Prostate gland (tissue), 2 donors: ENCODE measurements at regions not wholly inside any gene's neighbourhood (a gene's known extent, or its start where the extent isn't known, plus 50 kb on each side); places are given as distances from the start of the nearest gene placed in this dataset.

Source experiments
- DNase-seq: peaks from one replicate; pipeline ENCODE4 v3.0.0-alpha.2; 2019; ENCODE audit warnings: low spot score
- H3K27ac ChIP-seq, 2 donors: fragments of 200-600 bp; sonication (generic); 2 replicates each; pipeline ENCODE4 v1.5.1; 2017 to 2019
- H3K27me3 ChIP-seq: fragments of 200-600 bp; sonication (generic); replicated peaks from 2 replicates; pipeline ENCODE4 v1.5.1; 2019; ENCODE audit not compliant: insufficient read depth
- H3K36me3 ChIP-seq, 2 donors: fragments of 200-600 bp; sonication (generic); 1 replicate in 1 of 2; 2 replicates in 1 of 2; pipeline versions ENCODE4 v1.5.1 to v1.8.1; 2017 to 2019
- H3K4me1 ChIP-seq: fragments of 200-600 bp; sonication (generic); replicated peaks from 2 replicates; pipeline ENCODE4 v1.5.1; 2019
- H3K4me3 ChIP-seq, 2 donors: fragments of 200-600 bp; sonication (generic); 2 replicates each; pipeline ENCODE4 v1.5.1; 2017 to 2019
- H3K9me3 ChIP-seq: fragments of 200-600 bp; sonication (generic); 2 replicates; pipeline ENCODE4 v1.5.1; 2017
- POLR2A ChIP-seq: fragments of 450-650 bp; IDR thresholded peaks from one replicate; pipeline ENCODE4 v1.6.1; 2016; ENCODE audit warnings: antibody characterized with exemption, mild to moderate bottlenecking
- POLR2AphosphoS5 ChIP-seq: sonication (generic); formaldehyde crosslinking; IDR thresholded peaks from one replicate; pipeline ENCODE4 v1.6.1; 2017; ENCODE audit warnings: antibody characterized with exemption
- WGBS: methylation state at CpG from one replicate; pipeline ENCODE4 v1.1.5; 2018; 5-methylcytosine and 5-hydroxymethylcytosine counted together
- intact Hi-C: fragments of 100-400 bp; cut with DNase I; formaldehyde crosslinking; loops from one replicate; pipeline ENCODE4 v1.14.2; 2022
- TF ChIP-seq, protein P1 (sequence below), 4 experiments: fragments of 200-600 bp in 2 of 4; fragments of 450-650 bp in 2 of 4; sonication (generic) in 2 of 4; IDR thresholded peaks; 1 replicate in 3 of 4; 2 replicates in 1 of 4; pipeline ENCODE4 v1.5.1; 2016 to 2019; ENCODE audit warnings: antibody characterized with exemption in 4 of 4, mild to moderate bottlenecking in 2 of 4, moderate library complexity in 2 of 4

DNA sequence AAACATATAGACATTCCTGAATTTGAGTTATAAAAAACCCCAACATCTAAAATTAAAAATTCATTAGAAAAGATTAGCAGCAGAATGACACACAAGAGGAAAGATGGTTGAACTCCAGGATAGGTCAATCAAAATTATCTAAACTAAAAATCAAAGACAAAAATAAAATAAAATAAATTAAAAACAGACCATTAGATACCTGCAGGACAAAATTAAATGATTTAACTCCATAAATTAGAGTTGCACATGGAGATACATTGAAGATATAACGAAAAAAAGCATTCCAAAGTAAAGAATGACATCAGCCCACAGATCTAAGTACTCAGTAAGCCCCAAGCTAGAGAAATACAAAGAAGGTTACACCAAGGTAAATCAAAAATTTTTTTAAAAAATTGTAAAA is 226.1 kb upstream of the SORCS1 start:
- H3K4me1 ChIP-seq: no peaks in the 10 kb centered on the region
- no peak for DNase-seq
- H3K9me3 ChIP-seq: no peaks in the 10 kb centered on the region
- no peak overlapping the region for H3K4me3 ChIP-seq
- no peaks in the 10 kb centered on the region for H3K27me3 ChIP-seq
- no peaks in the 10 kb centered on the region for H3K36me3 ChIP-seq
- intact Hi-C loops: no loop called here
- no peak overlapping the region for H3K27ac ChIP-seq
- 59% methylated on average over 1 of the region's 1 CpG for WGBS
- no peak for TF ChIP-seq POLR2AphosphoS5
- TF ChIP-seq POLR2A: no peak
- TF ChIP-seq, protein P1, sequence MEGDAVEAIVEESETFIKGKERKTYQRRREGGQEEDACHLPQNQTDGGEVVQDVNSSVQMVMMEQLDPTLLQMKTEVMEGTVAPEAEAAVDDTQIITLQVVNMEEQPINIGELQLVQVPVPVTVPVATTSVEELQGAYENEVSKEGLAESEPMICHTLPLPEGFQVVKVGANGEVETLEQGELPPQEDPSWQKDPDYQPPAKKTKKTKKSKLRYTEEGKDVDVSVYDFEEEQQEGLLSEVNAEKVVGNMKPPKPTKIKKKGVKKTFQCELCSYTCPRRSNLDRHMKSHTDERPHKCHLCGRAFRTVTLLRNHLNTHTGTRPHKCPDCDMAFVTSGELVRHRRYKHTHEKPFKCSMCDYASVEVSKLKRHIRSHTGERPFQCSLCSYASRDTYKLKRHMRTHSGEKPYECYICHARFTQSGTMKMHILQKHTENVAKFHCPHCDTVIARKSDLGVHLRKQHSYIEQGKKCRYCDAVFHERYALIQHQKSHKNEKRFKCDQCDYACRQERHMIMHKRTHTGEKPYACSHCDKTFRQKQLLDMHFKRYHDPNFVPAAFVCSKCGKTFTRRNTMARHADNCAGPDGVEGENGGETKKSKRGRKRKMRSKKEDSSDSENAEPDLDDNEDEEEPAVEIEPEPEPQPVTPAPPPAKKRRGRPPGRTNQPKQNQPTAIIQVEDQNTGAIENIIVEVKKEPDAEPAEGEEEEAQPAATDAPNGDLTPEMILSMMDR (IDR thresholded peaks at IDR 0.05): no peak

DNA sequence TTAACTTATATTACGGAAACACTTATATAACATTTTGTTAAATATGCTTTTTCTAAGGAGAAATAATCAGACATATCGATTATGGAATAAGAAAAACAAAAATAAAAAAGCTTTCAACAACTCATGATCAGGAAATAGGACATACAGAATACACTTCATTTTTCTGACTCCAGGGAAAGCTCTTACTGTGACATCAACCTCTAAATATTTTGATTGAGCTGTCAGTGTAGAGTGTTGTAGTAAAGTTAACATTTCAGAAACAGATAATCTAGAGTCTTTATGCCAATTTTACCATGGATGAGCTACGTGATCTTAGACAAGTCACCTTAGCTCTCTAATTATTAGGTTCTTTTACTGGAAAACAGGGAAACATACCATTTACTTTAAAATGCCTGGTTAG is 218.9 kb upstream of the SORCS1 start:
- no peak for TF ChIP-seq POLR2AphosphoS5
- DNase-seq: no peak
- H3K9me3 ChIP-seq: no peaks in the 10 kb centered on the region
- H3K4me3 ChIP-seq: no peak overlapping the region
- intact Hi-C loops: no loop called here
- H3K27ac ChIP-seq: no peak overlapping the region
- no peaks in the 10 kb centered on the region for H3K4me1 ChIP-seq
- no peaks in the 10 kb centered on the region for H3K36me3 ChIP-seq
- WGBS: 94% methylated on average over 3 of the region's 3 CpGs
- H3K27me3 ChIP-seq: no peaks in the 10 kb centered on the region

DNA sequence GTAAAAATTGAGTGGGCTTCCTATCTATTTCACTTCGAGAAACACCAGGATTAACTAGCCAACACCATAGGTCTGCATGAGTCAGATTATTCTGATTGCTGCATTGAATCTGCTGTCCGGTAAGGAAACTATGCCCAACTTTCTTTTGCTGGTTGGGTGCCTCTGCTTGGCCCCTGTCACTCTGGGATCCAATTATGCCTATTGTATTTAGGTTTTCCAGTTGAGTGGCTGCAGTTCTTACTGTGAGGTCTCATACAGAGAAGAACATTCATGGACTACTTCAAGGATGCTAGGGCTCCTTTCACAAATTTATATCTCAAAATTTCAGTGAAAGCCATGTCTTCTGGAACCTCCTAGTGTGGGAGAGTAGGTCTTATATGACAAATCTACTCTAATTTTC is 215.1 kb upstream of the SORCS1 start:
- Histone ChIP-seq H3K27me3 (no peaks in the 10 kb centered on the region), H3K9me3 (no peaks in the 10 kb centered on the region), H3K27ac (no peak overlapping the region), H3K4me3 (no peak overlapping the region), H3K36me3 (no peaks in the 10 kb centered on the region), H3K4me1 (no peaks in the 10 kb centered on the region)
- intact Hi-C loops: no loop called here
- 93% methylated on average over 2 of the region's 2 CpGs for WGBS
- no peak for DNase-seq
- TF ChIP-seq, protein P1 (IDR thresholded peaks at IDR 0.05): no peak
- TF ChIP-seq POLR2A (no peak), POLR2AphosphoS5 (no peak)

DNA sequence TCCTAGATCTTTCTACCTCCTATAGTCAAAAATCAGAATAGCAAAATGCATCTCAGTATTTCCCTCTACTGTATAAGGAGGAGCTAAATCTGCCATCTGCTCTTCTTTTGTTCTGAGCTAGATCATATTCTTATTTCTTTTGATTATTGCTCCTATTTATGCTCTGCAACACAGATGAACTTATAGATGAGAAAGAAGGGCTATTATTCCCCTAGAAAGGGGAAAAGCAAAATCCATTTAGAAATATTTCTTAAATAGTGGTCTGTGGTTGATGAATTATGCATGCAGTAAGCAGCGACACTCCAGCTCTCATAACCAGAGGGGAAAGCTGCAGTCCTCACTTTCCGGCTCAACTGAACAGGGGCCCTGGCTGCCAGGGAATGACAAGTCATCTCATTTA is 207.3 kb upstream of the SORCS1 start:
- Histone ChIP-seq H3K4me3 (no peak overlapping the region), H3K4me1 (no peaks in the 10 kb centered on the region), H3K9me3 (no peaks in the 10 kb centered on the region), H3K36me3 (no peaks in the 10 kb centered on the region), H3K27ac (no peak overlapping the region), H3K27me3 (no peaks in the 10 kb centered on the region)
- TF ChIP-seq, protein P1 (IDR thresholded peaks at IDR 0.05): no peak
- no peak for TF ChIP-seq POLR2AphosphoS5
- intact Hi-C loops: no loop called here
- DNase-seq: no peak
- WGBS: 78% methylated on average over 2 of the region's 2 CpGs

DNA sequence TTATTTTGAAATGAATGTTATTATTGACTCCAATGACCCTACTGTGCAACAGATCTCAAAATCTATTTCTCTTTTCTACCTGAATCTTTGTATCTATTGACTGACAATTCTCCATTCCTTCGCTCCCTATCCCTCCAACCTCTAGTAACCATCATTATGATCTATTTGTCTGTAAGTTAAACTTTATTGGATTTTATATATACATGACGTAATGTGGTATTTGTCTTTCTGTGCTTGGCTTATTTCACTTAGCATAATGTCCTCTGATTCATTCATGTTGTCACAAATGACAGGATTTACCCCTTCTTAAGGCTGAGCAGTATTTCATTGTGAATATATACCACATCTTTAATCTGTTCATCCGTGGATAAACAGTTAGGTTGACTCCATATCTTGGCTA is 200.4 kb upstream of the SORCS1 start:
- H3K36me3 ChIP-seq: no peaks in the 10 kb centered on the region
- no peak overlapping the region for H3K4me3 ChIP-seq
- TF ChIP-seq POLR2A: no peak
- TF ChIP-seq, protein P1 (IDR thresholded peaks at IDR 0.05): no peak
- TF ChIP-seq POLR2AphosphoS5: no peak
- no peaks in the 10 kb centered on the region for H3K4me1 ChIP-seq
- no peak for DNase-seq
- no peaks in the 10 kb centered on the region for H3K9me3 ChIP-seq
- H3K27me3 ChIP-seq: no peaks in the 10 kb centered on the region
- no peak overlapping the region for H3K27ac ChIP-seq
- intact Hi-C loops: no loop called here
- 62% methylated on average over 3 of the region's 3 CpGs for WGBS
